Epithelial cell of proximal tubule (primary cell): ENCODE measurements at regions not wholly inside any gene's neighbourhood (a gene's known extent, or its start where the extent isn't known, plus 50 kb on each side); places are given as distances from the start of the nearest gene placed in this dataset.

Experiments
- DNase-seq: peaks from one replicate; pipeline ENCODE4 v3.0.0-alpha.2; 2011; ENCODE audit warnings: low read depth
- H3K4me3 ChIP-seq: 2 replicates; pipeline ENCODE4 v1.5.1; 2011; ENCODE audit warnings: low read depth, mild to moderate bottlenecking, low read length
- TF ChIP-seq, protein P1 (sequence below): conservative IDR thresholded peaks from 2 replicates; pipeline ENCODE4 v1.5.1; 2012; ENCODE audit warnings: low read depth, mild to moderate bottlenecking, low read length

GRCh38 chr14:22411398-22412055 is 177.5 kb downstream of the DAD1 start:
- no peak for DNase-seq
- TF ChIP-seq, protein P1, sequence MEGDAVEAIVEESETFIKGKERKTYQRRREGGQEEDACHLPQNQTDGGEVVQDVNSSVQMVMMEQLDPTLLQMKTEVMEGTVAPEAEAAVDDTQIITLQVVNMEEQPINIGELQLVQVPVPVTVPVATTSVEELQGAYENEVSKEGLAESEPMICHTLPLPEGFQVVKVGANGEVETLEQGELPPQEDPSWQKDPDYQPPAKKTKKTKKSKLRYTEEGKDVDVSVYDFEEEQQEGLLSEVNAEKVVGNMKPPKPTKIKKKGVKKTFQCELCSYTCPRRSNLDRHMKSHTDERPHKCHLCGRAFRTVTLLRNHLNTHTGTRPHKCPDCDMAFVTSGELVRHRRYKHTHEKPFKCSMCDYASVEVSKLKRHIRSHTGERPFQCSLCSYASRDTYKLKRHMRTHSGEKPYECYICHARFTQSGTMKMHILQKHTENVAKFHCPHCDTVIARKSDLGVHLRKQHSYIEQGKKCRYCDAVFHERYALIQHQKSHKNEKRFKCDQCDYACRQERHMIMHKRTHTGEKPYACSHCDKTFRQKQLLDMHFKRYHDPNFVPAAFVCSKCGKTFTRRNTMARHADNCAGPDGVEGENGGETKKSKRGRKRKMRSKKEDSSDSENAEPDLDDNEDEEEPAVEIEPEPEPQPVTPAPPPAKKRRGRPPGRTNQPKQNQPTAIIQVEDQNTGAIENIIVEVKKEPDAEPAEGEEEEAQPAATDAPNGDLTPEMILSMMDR, result no peak
- H3K4me3 ChIP-seq, result no peak overlapping the region

- TF ChIP-seq, protein P1, result no peak
- no peak for DNase-seq
- no peak overlapping the region for H3K4me3 ChIP-seq
Observed at GRCh38 chr14:22410497-22410896, 178.5 kb downstream of the DAD1 start.

DNA sequence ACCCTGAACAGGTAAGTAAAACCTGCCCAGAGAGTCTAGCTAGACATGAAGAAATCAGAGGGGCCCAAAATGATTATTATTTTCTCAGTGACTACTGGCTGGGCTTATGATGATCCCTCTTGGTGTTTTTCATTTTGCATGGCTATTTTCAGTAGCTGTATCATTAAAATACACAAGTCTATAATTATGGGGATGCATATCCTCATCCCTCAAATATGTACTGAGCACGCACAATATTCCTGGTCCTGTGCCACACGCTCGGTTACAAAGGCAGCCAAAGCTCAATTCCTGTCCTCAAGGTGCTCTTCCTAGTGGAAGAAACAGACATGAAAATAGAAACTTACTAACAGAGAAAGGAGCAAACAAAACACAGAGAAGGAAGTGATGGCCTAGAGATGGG is 180.0 kb downstream of the DAD1 start:
- TF ChIP-seq, protein P1, result no peak
- H3K4me3 ChIP-seq, result no peak overlapping the region
- DNase-seq, result no peak

DNA sequence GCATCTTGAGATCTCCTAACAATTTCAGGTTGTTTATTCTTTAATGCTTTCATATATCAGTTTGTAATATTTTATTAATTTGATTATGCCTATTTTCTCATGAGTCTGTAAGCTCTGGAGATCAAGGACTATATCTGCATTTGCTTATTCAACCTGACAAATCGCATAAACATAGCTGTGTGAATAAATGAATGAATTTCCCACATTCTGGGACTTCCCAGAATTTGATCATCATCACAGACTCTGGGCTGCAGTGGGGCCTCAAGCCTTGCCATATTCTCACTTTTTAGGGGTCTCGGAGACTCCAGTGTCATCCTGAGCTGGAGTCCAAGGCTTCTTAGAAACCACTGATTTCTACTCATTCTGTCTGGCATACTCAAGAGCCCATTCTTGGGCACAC is 180.5 kb downstream of the DAD1 start:
- DNase-seq, result no peak
- H3K4me3 ChIP-seq, result no peak overlapping the region
- TF ChIP-seq, protein P1, result no peak

GRCh38 chr14:22407033-22407432 is 182.0 kb downstream of the DAD1 start:
- TF ChIP-seq, protein P1, result no peak
- no peak for DNase-seq
- H3K4me3 ChIP-seq, result no peak overlapping the region

GRCh38 chr14:22405201-22405600 is 183.8 kb downstream of the DAD1 start:
- TF ChIP-seq, protein P1, result no peak
- no peak overlapping the region for H3K4me3 ChIP-seq
- no peak for DNase-seq

DNA sequence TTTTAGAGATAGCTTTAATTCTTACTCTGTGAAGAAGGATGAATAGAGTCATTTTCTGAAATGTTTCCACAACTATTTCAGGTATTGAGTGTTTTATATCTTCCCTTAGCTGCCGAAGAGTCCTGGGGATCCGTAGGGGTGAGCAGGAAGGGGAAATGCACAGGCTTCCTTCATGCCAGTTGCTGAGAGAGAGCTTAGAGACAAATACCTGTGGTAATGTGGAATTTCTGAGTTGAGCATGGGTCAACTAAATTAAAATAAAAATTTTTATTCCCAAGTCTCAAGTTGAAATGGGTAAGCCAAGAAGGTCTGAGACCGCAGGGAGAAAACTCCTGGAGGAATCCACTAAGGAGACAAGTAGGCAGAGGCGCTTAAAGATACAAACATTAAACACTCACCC is 185.7 kb downstream of the DAD1 start:
- H3K4me3 ChIP-seq, result no peak overlapping the region
- TF ChIP-seq, protein P1, result no peak
- DNase-seq, result no peak
